ENCODE measurements at regions not wholly inside any gene's neighbourhood (a gene's known extent, or its start where the extent isn't known, plus 50 kb on each side); places are given as distances from the start of the nearest gene placed in this dataset.
A peak's percentile ranks its signal among the peaks of the same experiment; 100 is the strongest.

GRCh38 chr6:139496654-139497344 lies 122.4 kb upstream of the CITED2 start:
- DNase-seq = no peak

- no peak for DNase-seq
Measured at GRCh38 chr6:139494376-139494990, 120.0 kb upstream of the CITED2 start.

GRCh38 chr6:139490482-139490881 lies 116.0 kb upstream of the CITED2 start:
- peak; percentile 11 for DNase-seq

- no peak for DNase-seq
Measured at GRCh38 chr6:139486476-139486799, 112.0 kb upstream of the CITED2 start.

GRCh38 chr6:139485742-139486475 lies 111.5 kb upstream of the CITED2 start:
- no peak for DNase-seq

GRCh38 chr6:139485185-139485584 lies 110.7 kb upstream of the CITED2 start:
- no peak for DNase-seq

- DNase-seq = no peak
Measured at GRCh38 chr6:139483079-139483478, 108.6 kb upstream of the CITED2 start.

GRCh38 chr6:139482287-139482686 lies 107.8 kb upstream of the CITED2 start:
- peak; percentile 6 for DNase-seq

GRCh38 chr6:139480356-139481165 lies 106.1 kb upstream of the CITED2 start:
- DNase-seq = no peak

- DNase-seq = no peak
Measured at GRCh38 chr6:139479433-139480222, 105.2 kb upstream of the CITED2 start.

- no peak for DNase-seq
Measured at GRCh38 chr6:139475646-139476045, 101.2 kb upstream of the CITED2 start.

- DNase-seq = no peak
Measured at GRCh38 chr6:139475241-139475640, 100.8 kb upstream of the CITED2 start.

GRCh38 chr6:139474145-139475108 lies 100.0 kb upstream of the CITED2 start:
- peak; percentile 55 for DNase-seq

GRCh38 chr6:139473731-139474130 lies 99.3 kb upstream of the CITED2 start:
- peak; percentile 41 for DNase-seq

- DNase-seq = peak; percentile 15
Measured at GRCh38 chr6:139473231-139473701, 98.8 kb upstream of the CITED2 start.

- peak; percentile 38 for DNase-seq
Measured at GRCh38 chr6:139472351-139473015, 98.0 kb upstream of the CITED2 start.

GRCh38 chr6:139470997-139471396 lies 96.5 kb upstream of the CITED2 start:
- no peak for DNase-seq

- peak; percentile 10 for DNase-seq
Measured at GRCh38 chr6:139468178-139468819, 93.9 kb upstream of the CITED2 start.

GRCh38 chr6:139457476-139457875 lies 83.0 kb upstream of the CITED2 start:
- DNase-seq = peak; percentile 63

All from fibroblast of skin of right quadriceps (primary cell).